OCI-M2 (cell line): ENCODE measurements at regions not wholly inside any gene's neighbourhood (a gene's known extent, or its start where the extent isn't known, plus 50 kb on each side); places are given as distances from the start of the nearest gene placed in this dataset.

ENCODE experiments used
- DNase-seq: peaks from one replicate; lab custom pipeline; 2025; ENCODE audit not compliant: unreplicated experiment; lab: John Stamatoyannopoulos, UW

DNA sequence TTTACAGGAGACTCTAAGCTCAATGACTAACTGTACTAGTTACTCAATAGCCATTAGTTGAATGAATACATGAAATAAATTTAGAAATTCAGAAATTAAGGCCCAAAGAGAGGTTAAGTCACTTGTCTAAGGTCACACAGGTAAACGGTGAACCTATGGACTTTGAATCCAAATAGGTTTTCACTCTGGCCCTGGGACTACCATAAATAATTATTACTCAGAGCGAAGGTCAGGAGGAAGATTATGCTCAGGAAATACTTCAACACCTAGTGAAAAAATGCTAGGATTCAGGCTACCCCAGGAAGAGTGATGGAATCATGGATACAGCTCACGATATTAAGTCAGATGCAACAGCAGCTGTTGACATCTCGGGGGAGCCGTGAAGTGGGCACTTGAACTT, 417.4 kb downstream of the GABRG2 start:
- no peak for DNase-seq

DNA sequence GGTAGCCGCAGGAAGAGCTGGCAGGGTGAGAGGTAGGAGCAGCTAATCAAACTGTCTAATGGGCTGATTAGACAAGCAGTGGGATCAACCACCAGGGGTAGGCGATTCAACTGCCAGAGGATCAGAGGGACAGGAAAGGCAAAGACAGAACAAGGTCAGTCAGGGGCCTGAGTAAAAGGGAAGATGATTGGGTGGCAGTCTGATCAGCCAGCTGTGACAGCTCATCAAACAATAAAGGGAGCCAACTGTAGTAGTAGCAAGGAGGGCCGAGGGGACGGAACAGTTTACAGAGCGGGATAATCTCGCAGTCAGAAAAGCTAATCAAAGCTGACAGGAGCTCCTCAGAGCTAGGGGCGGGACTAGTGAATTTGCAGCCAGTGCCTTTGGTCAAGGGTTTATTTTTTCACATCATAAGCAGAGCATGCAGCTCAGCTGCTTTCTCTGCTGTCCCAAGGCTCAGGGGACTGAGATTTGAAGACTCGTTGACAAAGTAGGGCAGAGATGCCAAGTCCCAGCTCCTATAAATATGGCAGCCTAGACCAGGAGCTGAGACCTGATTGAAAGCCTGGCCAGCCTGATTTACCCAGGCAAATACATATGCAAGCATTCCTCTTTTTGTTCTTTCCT, 418.2 kb downstream of the GABRG2 start:
- DNase-seq = no peak

DNA sequence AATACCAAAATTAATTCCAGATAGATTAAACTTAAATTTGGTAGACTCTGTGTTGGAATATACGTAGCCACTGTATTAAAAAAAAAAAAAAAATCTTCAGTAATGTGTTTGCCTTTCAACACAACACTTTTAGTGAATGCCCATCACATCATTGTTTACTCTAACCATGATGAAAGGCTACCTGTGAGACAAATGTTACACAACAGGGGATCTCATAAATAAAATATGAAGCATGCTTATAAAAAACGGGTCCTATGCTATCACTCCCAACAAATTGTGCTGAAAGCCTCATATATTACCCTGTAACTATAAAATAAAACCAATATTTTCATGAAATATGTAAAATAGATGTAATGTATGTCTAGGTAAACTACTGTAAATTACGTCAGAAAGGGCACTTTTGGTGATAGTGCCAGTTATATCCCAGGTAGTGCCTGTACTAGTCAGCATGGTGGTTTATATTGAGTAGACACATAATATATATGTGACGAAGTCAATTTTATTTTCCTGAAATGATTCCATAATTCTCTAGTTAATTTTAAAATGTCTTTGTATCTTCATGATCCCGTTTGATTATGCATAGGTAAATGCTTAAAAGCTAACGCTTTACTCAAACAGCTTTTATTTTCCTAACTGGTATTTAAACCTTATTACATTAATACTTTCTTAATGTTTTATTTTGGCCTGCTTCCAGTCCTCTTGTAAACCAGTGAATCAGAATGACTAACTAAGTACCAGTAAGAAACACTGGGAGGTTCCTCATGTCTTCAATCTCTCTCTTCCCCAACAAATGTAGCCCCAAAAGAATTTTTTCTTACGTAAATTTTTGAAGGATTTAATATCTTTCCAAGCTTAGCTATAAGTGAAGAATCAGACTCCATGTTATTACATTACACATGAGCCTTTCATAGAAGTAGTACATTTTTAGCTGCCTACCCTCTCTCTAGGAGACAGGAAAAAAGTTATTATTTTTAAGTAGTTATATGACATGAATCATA, 420.3 kb downstream of the GABRG2 start:
- DNase-seq = no peak

DNA sequence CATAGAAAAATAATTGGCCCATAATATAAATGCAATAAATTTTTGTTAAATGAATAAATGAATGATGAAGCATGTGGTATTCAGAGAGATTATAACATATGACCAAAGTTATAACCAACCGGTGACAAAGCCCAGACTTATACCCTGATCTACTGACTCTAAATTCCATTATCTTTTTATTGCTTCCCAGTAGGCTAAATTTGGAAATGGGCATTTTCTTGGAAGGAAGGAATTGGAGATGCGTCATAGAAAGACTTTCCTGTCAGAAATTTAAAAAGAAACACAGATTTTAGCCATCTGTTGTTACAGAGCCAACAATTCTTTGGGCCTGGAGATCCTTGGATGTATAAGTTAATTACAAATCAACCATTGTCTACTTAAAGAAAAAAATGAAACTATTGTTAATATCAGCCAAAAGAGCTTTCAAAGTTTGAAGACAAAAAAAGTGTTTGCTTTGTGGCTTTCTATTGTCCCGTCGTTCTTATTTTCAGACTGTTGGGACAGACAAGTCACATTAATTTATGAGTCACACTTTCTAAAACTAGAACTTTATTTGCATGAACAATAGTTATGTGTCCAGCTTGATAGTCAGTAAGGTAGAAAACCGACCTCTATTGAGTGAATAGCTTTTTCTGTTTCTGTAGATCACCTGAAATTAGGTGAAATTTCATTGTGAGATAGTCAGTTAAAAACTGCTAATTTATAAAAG, 428.7 kb downstream of the GABRG2 start:
- no peak for DNase-seq

DNA sequence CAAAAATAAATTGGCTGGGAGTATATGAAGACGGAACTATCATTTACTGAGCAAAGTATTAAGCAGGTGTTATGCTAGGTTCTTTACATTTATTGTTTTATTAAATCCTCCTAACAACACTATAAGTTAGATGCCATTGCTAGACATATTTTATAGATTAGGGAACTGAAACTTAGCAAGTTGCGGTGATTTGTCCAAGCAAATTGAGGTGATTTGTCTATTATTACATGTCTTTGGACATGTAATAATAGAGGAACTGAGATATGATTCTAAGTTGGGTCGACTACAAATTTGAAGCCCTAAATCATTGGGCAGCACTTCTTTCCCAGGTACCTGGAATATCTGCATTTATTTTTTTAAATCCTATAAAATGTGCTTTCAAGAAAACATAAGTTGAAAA, 429.9 kb downstream of the GABRG2 start:
- no peak for DNase-seq

DNA sequence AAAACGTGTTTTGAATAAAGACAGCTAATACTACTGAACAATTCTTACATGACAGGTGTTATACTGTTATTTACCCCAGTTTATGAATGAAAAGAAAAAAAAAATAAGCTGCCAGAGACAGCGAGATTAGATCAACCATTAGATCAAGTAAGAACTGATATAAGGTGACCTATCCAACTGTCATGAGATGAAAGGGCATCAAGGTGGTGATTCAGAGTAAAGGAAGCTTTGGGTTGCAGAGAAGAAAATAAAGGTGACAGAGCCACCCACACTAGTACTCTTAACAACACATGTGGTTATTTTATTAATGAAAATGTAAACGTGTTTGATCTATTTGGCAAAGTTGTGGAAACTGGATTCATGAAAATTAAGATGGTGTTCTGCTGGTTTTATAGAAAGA, 435.2 kb downstream of the GABRG2 start:
- no peak for DNase-seq

DNA sequence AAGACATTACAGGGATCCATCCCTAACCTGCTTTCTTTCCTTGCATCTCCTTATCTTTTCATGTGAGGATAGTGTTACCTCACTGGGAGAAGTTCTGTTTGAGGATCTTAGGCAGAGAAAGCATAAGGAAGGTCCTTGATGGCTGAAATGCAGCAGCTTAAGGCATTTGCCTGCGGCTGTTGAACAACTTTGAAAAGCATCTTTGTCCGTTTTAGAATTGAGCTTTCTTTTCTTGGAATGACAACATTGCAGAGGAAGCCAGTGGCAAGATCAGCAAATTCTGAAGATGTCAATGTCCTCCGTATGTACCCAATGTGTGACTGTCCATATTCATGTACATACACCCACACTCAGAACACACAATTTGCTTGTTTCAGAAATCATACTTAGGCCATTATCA, 436.2 kb downstream of the GABRG2 start:
- DNase-seq = no peak

DNA sequence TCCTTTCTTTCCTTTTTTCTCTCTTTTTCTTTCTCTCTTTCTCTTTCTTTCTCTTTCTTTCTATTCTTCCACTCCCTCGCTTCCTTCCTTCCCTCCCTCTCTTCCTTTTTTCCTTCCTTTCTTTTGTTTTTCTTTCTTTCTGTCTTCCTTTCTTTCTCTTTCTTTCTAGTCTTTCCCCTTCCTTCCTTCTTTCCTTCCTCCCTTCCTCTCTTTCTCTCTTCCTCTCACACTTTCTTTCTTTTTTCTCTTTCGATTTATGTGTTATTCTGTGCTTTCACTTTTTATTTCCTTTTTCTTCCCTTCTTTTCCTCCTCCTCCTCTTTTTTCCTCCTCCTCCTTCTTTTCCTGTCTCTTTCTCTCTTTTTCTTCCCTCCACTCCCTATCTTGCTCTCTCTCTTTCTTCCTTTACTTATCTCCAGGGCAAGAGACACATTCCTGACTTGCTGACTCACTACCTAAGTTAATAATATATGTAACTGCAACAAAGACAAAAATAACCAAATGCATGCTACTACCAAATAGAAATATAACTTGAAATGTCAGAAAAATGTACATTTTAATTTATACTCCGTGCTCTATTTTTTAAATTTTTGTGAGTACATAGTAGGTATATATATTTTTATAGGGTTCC, 445.5 kb downstream of the GABRG2 start:
- DNase-seq = no peak

DNA sequence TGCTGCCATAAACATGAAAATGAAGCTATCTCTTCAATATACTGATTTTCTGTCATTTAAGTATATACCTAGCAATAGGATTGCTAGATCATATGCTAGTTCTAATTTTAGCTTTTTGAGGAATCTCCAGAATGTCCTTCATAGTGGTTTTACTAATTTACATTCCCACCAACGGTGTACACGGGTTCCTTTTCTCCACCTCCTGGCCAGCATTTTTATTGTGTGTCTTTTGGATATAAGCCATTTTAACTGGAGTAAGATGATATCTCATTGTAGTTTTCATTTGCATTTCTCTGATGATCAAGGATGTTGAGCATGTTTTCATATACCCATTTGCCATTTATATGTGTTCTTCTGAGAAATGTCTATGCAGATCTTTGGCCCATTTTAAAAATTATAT, 446.5 kb downstream of the GABRG2 start:
- DNase-seq = no peak

DNA sequence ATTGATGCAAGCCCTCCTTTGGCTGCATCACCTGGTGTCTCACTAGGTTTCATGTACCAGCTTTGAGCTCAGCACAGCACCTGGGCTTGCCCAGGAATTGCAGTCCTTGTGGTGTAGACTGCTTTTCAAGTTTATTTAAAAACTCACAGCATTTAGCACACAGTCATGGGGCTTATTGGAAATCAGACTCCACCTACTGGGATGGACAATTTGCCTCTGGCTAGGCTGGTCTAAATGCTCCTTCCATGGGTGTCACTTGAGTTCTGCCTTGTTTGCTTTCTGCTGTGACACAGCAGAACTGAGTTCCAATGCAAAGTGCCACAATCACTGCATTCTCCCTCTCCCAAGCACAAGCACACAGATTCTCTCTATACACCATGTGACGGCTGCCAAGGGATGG, 453.3 kb downstream of the GABRG2 start:
- DNase-seq = no peak

DNA sequence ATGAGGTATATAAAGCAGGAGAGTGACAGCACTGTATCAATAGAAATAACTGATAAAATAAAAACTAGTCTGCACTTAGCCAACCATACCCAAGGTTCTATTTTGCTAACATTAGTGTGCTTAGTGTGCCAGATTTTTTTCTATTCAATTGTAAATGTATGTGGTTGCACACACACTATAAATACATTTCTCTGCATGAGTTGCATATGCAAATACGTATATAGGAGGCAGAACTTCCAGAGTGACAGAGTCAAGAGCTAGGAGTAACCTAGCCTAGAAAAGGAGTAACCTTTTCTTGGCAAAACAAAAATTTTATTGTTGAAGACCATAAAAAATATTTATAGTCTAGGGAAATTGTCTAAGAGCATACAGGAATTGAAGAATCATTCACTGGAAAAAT, 461.6 kb downstream of the GABRG2 start:
- no peak for DNase-seq

DNA sequence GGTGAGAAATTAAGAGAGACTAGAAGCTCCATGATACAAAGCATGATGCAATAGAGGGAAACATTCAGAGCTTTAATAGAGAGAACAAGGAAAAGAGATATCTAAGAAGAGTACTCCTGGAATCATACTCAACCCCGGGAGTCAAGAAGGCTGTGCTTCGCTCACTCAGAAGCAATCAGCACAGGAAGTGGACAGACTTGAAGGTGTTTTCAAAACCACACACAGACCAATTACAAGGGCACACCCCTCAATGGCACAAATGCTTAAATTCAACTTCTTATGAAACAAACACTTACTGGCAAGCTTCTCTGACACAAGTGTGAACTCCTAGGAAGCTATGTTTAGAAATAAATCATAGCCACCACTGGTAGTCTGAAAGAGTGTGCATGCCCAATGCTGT, 462.3 kb downstream of the GABRG2 start:
- no peak for DNase-seq

DNA sequence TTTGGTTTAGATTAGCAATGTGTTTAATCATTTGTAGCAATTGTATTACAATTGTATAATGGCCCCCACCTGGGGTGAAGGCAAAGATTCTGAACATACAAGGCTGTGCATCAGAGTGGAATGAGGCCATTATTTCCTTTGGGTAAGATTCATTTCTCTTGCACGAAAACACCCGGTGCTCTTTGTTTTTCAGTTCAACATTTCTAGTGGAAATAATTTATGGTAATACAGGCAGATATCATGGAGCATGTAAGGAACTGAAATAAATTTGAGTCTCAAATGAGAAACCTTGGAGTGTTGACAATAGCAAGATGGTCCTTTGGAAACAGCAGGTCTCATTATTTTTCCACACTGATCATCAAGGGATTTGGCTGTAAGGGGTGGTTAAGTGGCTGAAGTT, 475.9 kb downstream of the GABRG2 start:
- no peak for DNase-seq

DNA sequence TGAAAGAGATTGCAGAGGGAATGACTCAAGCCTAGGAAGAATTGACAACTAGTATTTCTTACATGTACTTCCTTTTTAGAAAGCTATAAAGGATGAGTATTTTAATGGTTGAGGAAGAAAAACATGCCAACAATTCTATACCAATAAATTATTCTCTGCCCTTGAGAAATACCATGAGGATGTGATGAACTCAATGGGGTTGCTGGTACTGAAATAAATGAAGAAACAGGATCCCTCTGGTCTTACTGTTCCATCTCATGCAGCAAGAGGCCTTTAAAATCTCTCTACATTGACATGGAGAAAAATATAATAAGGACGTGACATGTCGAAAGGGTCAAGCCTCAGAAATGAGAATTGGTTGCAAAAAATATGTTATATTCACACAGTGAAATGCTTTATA, 477.3 kb downstream of the GABRG2 start:
- no peak for DNase-seq

DNA sequence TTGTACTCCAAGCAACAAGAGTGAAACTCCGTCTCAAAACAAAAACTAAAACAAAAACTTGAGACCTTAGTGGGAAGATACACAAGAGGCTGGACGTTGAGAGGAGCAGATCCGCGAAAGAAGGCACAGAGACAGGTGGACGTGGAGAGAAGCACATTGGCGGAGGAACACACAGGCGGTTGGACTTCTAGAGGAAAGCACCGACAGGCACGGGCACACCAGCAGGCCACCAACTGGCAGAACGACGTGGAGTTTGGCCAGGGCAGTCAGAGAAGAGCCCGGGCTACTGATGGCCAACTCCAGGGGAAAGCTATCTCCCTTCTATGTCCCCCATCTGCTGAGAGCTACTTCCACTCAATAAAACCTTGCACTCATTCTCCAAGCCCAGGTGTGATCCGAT, 482.7 kb downstream of the GABRG2 start:
- no peak for DNase-seq

DNA sequence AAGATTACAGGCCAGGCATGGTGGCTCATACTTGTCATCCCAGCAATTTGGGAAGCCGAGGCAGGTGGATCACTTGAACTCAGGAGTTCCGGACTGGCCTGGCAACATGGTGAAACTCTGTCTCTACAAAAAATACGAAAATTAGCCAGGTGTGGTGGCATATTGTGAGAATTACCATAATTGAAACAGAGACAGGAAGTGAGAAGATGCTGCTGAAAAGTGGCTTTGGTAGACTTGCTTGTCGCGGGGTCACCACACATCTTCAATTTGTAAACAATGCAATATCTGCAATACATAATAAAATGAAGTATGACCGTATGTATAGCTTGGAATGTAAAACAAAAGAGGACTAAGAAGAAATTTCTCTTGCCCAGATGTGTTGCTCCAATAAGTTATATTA, 490.5 kb downstream of the GABRG2 start:
- no peak for DNase-seq

DNA sequence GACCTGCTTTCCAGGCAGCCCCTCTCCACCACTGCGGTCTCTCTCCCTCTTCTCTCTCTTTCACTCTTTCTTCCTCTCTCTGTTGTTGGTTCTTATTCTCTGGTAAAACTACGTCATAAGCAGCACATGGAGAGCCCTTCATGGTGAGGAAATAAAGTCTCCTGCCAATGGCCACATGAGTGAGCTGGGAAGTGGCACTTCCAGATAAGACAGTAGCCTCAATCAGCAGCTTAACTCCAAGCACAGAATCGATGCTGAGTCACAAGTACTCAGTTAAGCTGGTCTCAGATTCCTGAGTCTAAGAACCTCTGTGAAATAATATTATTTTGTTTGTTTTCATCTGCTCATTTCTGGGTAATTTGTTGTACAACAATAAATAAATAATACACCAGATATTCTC, 500.1 kb downstream of the GABRG2 start:
- DNase-seq = no peak

DNA sequence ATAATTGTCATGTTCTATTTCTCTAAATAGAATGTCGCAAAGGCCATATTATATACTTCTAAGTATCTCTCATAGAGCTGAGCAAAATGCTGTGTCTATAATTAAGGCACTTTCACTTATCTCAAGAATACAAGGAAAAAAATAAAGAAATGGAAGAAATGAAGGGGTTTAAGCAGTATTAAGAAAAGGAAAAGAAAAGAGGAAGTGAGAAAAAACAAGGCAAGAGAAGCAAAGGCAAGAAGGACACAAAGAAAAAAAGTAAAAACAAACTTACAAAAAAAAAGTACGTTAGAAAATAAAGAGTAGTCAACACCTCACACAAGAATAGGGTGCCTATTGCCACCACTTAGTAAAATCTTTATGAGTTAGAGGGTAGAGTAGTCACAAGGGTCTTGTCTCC, 506.2 kb downstream of the GABRG2 start:
- DNase-seq = no peak

DNA sequence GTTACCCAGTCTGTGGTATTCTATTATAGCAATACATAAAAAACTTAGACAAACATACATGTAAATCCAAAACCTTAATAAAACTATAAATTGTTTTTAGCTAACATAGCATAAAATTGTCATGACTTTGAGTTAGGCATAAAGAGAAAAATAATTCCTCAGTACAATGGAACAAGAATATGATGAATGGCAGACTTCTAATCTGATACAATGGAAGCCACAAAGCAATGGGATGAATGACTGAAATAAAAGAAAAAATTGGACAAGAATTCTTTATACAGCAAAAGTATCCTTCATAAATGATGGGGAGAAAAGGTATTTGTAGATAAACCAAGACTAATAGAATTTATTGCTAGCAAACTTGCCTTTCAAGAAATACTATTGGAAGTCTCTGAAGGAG, 524.2 kb downstream of the GABRG2 start:
- no peak for DNase-seq

DNA sequence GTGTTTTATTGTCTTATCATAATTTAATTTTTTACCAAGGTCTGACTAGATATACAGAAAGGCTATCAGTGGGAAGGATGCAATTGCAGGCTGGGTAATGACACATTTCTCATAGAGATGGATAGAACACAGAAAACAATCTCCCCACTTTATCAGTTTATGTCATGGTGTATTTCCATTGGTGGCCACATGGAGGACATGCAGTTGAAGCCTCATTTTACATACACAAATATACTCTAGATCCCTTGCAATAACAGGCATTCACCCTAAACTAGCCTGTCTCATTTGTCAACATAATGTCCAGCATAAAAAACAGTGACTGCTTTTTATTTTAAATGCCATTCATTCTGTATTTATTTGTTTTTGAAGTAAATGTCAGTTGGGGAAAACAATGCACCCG, 526.3 kb downstream of the GABRG2 start:
- DNase-seq = no peak

DNA sequence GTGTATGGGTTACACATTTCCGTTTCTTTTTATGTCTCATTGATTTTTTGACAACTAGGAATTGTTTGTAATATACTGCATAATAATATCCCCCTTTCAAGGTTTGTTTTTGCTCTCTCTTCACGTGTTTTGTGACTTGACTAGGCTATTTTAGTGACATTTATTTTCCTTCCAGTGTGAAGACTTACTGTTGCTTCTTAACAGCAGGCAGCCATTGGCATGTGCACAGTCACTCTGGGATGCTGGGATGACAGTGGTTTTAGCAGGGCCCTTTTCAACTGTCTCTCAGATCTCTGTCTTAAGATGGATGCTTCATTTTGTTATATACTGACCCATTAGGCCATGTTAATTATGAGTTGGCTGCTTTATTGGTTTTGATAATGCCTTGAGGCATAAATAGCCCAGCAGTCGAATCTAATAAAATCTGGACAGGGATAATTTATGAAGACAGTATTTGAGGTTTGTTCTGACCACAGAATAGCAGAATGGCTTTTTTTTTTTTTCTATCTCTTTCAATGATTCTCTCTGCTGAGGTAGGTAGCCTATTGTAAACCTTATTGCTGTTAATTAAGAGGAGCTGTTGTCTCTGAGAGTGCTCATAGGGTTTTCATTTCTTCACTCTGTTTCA, 536.0 kb downstream of the GABRG2 start:
- no peak for DNase-seq
